Testis (tissue), 2 donors: ENCODE measurements at regions not wholly inside any gene's neighbourhood (a gene's known extent, or its start where the extent isn't known, plus 50 kb on each side); places are given as distances from the start of the nearest gene placed in this dataset.

Experiments
- CTCF ChIP-seq, 3 experiments: fragments of 450-650 bp in 2 of 3; fragments of 200-600 bp in 1 of 3; sonication (generic) in 1 of 3; IDR thresholded peaks; one replicate each; pipeline ENCODE4 v1.5.1; 2016 to 2019; ENCODE audit warnings: antibody characterized with exemption in 3 of 3, mild to moderate bottlenecking in 2 of 3, moderate library complexity in 1 of 3
- POLR2A ChIP-seq: fragments of 450-650 bp; IDR thresholded peaks from one replicate; pipeline ENCODE4 v1.6.1; 2017; ENCODE audit warnings: antibody characterized with exemption, mild to moderate bottlenecking, moderate library complexity

- TF ChIP-seq CTCF (IDR thresholded peaks at IDR 0.05) (no peak), POLR2A (no peak)
Observed at GRCh38 chr5:54876556-54876955, 108.8 kb downstream of the ESM1 start.
